GM18520 (cell line): ENCODE measurements at regions not wholly inside any gene's neighbourhood (a gene's known extent, or its start where the extent isn't known, plus 50 kb on each side); places are given as distances from the start of the nearest gene placed in this dataset.

Experiments used
- ATAC-seq: cut with Tn5 transposase; IDR thresholded peaks from one replicate; pipeline ENCODE4 v1.9.1; 2021; ENCODE audit not compliant: unreplicated experiment

DNA sequence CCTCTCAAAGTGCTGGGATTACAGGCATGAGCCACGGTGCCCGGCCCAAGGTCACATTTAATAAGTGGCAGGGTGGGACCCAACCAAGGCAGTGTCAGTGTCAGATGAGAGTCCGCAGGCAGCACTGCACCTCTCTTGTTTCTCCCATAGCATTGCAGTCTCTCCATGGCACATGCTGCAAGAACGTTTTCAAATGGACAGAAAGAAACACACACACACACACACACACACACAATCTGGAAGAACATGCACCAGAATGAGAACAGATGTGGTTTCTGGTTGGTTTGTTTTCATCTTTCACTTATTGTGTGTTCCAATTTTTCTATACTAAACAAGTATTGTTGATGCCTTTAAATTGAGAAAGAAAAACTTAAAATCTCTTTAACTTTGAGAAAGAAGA, 126.5 kb downstream of the SYF2 start:
- no peak for ATAC-seq

- ATAC-seq: no peak
Observed at GRCh38 chr1:25104932-25105561, 127.3 kb downstream of the SYF2 start.

DNA sequence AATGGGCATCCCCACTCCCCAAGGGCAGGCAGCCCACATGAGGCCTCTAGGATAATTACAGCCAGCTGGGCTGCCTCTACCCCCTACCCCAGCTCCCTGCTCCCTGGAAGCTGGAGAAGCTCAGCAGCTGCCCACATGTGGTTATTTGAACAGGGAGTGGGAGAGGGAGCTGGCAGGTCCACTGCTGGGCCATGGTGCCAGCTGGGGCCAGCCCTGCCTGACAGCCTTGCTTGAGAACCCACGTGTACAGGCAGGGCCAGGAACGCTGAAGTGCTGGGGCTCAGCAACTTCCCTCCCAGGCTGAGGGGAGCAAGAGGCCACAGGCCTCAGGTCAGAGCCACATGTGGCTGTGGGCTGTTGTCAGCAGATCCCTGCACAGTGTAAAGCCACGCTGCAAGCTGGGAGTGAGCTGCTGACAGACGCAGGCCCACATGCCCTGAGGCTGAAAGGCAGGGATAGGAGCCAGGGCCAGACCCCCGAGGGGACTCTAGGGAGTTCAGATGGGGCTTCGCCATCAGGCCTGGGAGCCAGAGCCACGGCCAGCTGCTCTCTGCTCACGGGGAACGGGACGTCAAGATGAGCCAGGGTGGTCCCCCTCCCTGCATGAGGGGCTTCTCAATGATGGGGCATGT, 129.0 kb downstream of the SYF2 start:
- no peak for ATAC-seq

- ATAC-seq: no peak
Observed at GRCh38 chr1:25100151-25100833, 132.0 kb downstream of the SYF2 start.

DNA sequence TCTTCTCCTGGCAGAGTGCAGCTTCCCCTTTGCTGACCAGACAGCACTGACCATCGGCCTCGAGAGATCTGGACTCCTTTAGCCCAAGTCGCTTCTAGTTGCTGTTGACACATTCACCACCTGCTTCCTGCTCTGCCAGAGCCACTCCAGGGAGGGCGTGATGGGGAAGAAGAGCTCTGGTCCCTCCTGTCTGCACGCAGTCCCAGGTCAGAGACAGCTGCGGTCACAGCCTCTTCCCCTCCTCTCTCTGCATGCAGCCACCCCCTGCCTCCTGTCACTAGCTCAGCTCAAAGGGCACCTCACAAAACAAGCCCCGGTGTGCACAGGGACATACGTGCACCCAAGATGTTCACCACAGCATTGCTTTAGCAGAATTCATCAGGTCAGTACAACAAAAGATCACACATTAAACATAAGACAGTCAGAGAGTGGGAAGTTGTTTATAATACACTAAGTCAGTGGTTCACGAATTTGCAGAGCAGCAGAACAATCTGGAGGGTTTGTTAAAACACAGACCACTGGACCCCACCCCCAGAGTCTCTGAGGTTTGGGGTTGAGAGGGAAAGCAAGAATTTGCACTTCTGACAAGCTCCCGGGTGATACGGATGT, 132.9 kb downstream of the SYF2 start:
- no peak for ATAC-seq

DNA sequence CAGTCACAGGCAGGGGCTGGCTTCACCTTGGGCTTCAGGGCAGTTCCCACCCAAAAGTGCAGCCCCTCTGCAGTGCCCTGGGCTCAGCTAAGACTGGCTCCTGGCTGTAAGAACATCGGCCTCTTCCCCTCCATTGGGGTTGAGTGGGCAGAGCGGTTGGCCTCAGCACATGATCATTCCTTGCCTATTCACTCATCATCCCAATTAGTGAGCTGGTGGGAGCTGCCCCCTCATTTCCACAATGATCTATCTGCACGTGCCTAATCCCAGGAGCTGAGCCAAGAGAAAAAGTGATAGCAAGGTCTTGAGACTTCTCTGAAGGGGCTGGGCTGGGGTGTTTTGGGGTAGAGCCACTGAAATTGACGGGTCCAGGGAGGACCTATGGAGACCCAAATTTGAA, 133.6 kb downstream of the SYF2 start:
- ATAC-seq: no peak

- ATAC-seq: no peak
Observed at GRCh38 chr1:25096307-25097150, 135.8 kb downstream of the SYF2 start.

- no peak for ATAC-seq
Observed at GRCh38 chr1:25095635-25096200, 136.6 kb downstream of the SYF2 start.

GRCh38 chr1:25094995-25095394, 137.3 kb downstream of the SYF2 start:
- no peak for ATAC-seq

DNA sequence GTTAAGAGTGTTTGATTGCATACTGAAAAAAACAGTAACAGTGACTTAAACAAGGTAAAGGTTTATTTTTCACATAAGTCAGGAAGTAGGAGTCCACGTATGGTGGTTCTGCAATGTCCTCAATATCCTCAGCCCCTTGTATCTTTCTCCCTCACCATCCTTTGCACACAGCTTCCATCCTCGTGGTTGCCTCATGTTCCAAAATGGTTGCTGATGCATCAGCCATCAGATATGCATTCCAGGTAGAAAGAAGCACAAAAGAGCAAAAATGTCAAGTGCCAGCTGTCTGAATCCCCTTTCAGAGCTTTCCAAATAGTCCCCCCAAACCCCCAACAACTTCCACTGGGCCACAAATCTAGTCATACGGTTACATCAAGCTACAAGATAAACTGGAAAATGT, 138.1 kb downstream of the SYF2 start:
- no peak for ATAC-seq

GRCh38 chr1:25091658-25092057, 140.6 kb downstream of the SYF2 start:
- no peak for ATAC-seq

GRCh38 chr1:25090707-25091422, 141.4 kb downstream of the SYF2 start:
- ATAC-seq: no peak

DNA sequence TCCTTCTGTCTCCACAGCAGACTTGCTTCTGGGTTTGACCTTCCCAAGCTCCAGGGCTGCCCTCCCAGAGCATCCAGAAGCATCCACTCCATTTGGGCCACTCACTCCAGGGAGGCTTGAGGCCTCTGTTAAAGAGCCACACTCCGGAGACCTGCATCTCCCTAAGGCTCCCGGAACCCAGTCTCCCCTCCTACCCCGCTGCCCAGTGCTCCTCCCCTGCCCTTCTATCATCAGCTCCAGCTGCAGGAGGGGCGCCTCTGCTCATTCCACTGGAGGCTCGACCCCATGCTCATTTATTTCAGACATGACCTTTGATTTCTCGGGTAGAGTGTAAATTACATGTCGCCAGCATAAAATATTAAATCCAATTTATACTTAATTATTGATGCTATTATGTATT, 142.5 kb downstream of the SYF2 start:
- no peak for ATAC-seq

- no peak for ATAC-seq
Observed at GRCh38 chr1:25088946-25089345, 143.4 kb downstream of the SYF2 start.

- ATAC-seq: no peak
Observed at GRCh38 chr1:25088180-25088701, 144.1 kb downstream of the SYF2 start.

GRCh38 chr1:25086518-25087079, 145.7 kb downstream of the SYF2 start:
- no peak for ATAC-seq

GRCh38 chr1:25084407-25084806, 147.9 kb downstream of the SYF2 start:
- no peak for ATAC-seq

GRCh38 chr1:25083481-25084345, 148.6 kb downstream of the SYF2 start:
- no peak for ATAC-seq

GRCh38 chr1:25082995-25083394, 149.3 kb downstream of the SYF2 start:
- no peak for ATAC-seq
